ENCODE measurements at regions not wholly inside any gene's neighbourhood (a gene's known extent, or its start where the extent isn't known, plus 50 kb on each side); places are given as distances from the start of the nearest gene placed in this dataset.

GRCh38 chr21:28663754-28664153 is 328.9 kb downstream of the LTN1 start:
- no peak for DNase-seq (ENCODE audit: low read depth in 2 of 2, low spot score in 1 of 2)

GRCh38 chr21:28663111-28663693 is 329.5 kb downstream of the LTN1 start:
- DNase-seq (ENCODE audit: low read depth in 2 of 2, low spot score in 1 of 2): no peak

GRCh38 chr21:28657566-28657965 is 335.1 kb downstream of the LTN1 start:
- no peak for DNase-seq (ENCODE audit: low read depth in 2 of 2, low spot score in 1 of 2)

GRCh38 chr21:28655471-28655870 is 337.2 kb downstream of the LTN1 start:
- DNase-seq (ENCODE audit: low read depth in 2 of 2, low spot score in 1 of 2): no peak

DNA sequence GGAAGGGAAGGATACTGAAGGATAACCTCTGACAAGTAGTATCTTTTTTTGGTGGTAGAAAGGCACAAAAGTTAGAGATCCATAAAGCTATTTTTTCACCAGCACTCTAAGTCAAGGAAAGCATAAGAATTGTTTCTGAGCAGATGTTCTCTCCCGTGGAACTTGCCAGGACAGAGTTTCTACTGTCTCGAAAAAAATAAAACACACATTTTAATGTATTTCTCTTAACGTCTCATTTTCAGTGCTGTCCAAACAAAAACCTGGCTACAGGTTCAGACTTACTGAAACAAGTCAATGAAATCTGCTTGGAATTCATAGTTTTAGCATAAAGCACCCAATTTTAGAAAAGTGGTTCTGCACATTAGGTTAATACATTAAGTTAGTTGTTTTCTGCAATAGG is 338.3 kb downstream of the LTN1 start:
- no peak for DNase-seq (ENCODE audit: low read depth in 2 of 2, low spot score in 1 of 2)

DNA sequence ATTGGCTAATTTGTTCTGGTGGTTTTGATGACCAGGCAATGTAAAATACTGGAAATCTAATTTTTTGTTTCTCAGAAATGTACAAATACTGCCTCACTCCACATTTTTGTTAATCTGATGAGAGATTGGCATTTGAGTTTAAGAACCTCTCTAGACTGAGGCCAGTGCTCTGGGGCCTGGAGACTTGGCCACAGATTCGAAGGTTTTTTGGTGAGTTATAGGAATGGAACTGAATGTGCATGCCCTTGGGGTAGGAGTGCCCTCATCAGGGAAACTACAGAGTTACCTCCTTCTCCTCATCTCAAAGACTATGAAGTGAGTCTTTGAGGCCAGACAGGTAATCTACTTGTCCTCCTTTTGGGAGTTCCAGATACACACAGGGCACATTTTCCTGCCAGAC is 347.9 kb downstream of the LTN1 start:
- DNase-seq (ENCODE audit: low read depth in 2 of 2, low spot score in 1 of 2): no peak

GRCh38 chr21:28642891-28643290 is 349.8 kb downstream of the LTN1 start:
- DNase-seq (ENCODE audit: low read depth in 2 of 2, low spot score in 1 of 2): no peak

DNA sequence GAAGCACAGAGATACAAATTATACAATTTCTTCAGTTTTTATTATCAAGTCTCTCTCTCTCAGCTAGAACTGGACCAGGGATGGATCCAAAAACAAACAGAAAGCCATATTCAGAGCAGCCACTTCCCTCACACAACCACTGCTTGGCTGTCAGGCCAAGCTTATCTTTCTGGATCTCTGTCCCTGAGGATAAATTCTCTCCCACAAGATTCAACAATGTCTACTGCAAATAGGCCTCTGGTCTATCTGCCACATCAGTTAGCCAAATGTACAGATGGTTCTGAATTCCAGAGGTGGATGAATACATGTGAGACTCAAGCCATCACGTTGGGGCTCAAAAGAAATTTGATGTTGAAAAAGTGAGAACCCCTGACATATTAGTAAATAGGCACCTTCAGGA is 350.9 kb downstream of the LTN1 start:
- no peak for DNase-seq (ENCODE audit: low read depth in 2 of 2, low spot score in 1 of 2)

GRCh38 chr21:28640326-28640725 is 352.4 kb downstream of the LTN1 start:
- DNase-seq (ENCODE audit: low read depth in 2 of 2, low spot score in 1 of 2): no peak

- DNase-seq (ENCODE audit: low read depth in 2 of 2, low spot score in 1 of 2): no peak
Observed at GRCh38 chr21:28639737-28640136, 352.9 kb downstream of the LTN1 start.

DNA sequence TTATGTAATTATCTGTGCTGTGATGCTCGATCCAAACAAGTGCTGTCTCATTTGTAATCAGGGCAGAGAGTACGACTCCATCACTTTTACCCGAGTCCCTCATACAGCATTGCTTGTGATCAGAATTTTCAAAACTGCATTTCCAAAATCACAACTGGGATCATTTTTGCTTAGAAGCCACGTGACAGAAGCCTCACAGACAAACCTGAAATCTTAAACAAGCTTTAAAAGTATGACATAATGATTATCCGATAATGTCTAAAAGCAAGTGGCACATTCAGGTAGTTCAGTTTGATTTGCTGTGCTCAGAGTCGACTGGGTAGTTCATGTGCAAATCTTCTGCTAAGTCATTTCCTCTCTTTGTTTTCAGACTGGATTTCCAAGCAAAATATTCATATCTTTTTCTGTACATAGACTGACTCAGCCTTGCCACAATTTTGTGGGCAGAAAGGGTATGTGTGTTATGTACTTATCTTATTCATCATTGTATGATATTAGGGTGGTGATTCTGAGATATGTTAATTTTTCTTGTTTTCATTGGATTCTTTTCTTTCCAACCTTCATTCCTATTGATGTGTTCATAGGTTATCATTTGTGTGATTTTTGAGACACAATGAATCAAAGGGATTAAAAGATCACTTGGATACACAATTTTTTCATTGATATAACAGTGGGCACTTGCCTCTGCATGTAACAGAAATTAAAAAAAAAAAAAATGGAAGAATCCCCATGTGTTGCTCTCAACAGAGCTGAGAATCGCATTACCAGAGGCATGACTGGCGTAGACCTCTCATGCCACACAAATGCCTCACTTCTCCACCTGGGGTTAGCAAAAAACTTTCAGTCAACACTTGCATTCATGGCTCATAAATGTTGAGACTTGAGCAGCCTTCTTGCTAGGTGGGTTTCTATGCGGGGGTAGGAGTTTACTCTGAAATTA is 355.7 kb downstream of the LTN1 start:
- DNase-seq (ENCODE audit: low read depth in 2 of 2, low spot score in 1 of 2): no peak

DNA sequence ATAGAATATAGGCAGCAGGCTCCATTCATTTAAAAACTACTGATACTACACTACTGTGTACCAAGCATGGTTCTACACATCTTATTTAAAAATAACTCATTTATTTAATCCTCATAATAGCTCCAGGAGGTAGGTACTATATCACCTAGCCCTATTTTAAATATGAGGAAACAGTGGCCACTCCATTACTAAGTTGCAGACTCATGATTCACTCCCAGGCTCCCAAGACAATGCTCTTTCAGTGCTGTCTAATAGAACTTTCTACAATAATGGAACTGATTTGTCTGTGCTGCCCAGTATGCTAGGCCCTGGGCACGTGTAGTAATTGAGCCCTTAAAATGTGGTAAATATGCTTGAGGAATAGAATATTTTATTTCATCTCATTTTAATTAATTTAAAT is 357.1 kb downstream of the LTN1 start:
- no peak for DNase-seq (ENCODE audit: low read depth in 2 of 2, low spot score in 1 of 2)

GRCh38 chr21:28633839-28634555 is 358.7 kb downstream of the LTN1 start:
- DNase-seq (ENCODE audit: low read depth in 2 of 2, low spot score in 1 of 2): no peak

- DNase-seq (ENCODE audit: low read depth in 2 of 2, low spot score in 1 of 2): no peak
Observed at GRCh38 chr21:28632755-28633408, 359.8 kb downstream of the LTN1 start.

- no peak for DNase-seq (ENCODE audit: low read depth in 2 of 2, low spot score in 1 of 2)
Observed at GRCh38 chr21:28627691-28628090, 365.0 kb downstream of the LTN1 start.

GRCh38 chr21:28627261-28627660 is 365.4 kb downstream of the LTN1 start:
- DNase-seq (ENCODE audit: low read depth in 2 of 2, low spot score in 1 of 2): no peak

GRCh38 chr21:28624626-28625025 is 368.1 kb downstream of the LTN1 start:
- no peak for DNase-seq (ENCODE audit: low read depth in 2 of 2, low spot score in 1 of 2)

GRCh38 chr21:28617300-28617699 is 375.4 kb downstream of the LTN1 start:
- no peak for DNase-seq (ENCODE audit: low read depth in 2 of 2, low spot score in 1 of 2)

GRCh38 chr21:28615276-28615675 is 377.4 kb downstream of the LTN1 start:
- DNase-seq (ENCODE audit: low read depth in 2 of 2, low spot score in 1 of 2): no peak

GRCh38 chr21:28614791-28615190 is 377.9 kb downstream of the LTN1 start:
- no peak for DNase-seq (ENCODE audit: low read depth in 2 of 2, low spot score in 1 of 2)

- no peak for DNase-seq (ENCODE audit: low read depth in 2 of 2, low spot score in 1 of 2)
Observed at GRCh38 chr21:28608646-28609045, 384.0 kb downstream of the LTN1 start.

DNA sequence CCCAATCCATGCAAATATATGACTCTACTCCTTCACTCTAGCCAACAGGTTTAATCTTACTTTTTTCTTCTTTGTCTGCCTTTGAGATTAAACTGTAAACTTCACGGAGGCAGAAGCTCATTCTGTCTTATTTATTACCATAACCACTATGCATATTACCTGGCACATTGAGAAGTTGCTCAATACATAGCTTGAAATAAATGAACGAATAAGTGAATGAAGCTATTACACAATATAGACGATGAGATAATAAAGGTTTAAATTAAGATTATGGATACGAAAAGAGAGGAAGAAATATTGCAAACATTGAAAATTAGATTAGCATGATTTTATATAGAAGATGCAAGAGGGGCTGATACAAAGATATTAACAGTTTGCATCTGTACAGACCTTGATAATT is 385.1 kb downstream of the LTN1 start:
- no peak for DNase-seq (ENCODE audit: low read depth in 2 of 2, low spot score in 1 of 2)
